HEK293 (cell line): ENCODE measurements at regions not wholly inside any gene's neighbourhood (a gene's known extent, or its start where the extent isn't known, plus 50 kb on each side); places are given as distances from the start of the nearest gene placed in this dataset.

Source experiments
- CTCF ChIA-PET: fragments of 350-600 bp; formaldehyde crosslinking; extraction: SDS; loops from one replicate; lab custom pipeline; 2021; ENCODE audit warnings: antibody characterized with exemption; lab: Yijun Ruan, JAX
- POLR2A ChIA-PET: fragments of 300-600 bp; formaldehyde crosslinking; extraction: SDS; loops from one replicate; lab custom pipeline; 2020; ENCODE audit warnings: antibody characterized with exemption, inconsistent platforms; lab: Yijun Ruan, JAX
- H3K27ac ChIP-seq: fragments of 200-500 bp; sonication (Bioruptor generic); 2 replicates; pipeline ENCODE4 v1.5.1; 2014; ENCODE audit warnings: low read depth, low read length, control low read depth, inconsistent platforms; ENCODE audit errors: extremely low read depth
- H3K36me3 ChIP-seq, 2 experiments: fragments of 200-500 bp in 1 of 2; sonication (Bioruptor generic) in 1 of 2; 1 replicate in 1 of 2; 2 replicates in 1 of 2; pipeline ENCODE4 v1.5.1; 2014 to 2017; ENCODE audit warnings: inconsistent platforms in 2 of 2, low read length in 2 of 2; ENCODE audit not compliant: control insufficient read depth in 2 of 2, insufficient read depth in 1 of 2
- H3K4me1 ChIP-seq: fragments of 200-500 bp; sonication (Bioruptor generic); 2 replicates; pipeline ENCODE4 v1.5.1; 2014; ENCODE audit warnings: mild to moderate bottlenecking, low read length, inconsistent platforms; ENCODE audit not compliant: control insufficient read depth, insufficient read depth
- H3K4me3 ChIP-seq: 2 replicates; pipeline ENCODE4 v1.5.1; 2011; ENCODE audit warnings: low read depth, mild to moderate bottlenecking, control low read depth, low read length, moderate library complexity
- H3K9me3 ChIP-seq: fragments of 200-500 bp; sonication (Bioruptor generic); 2 replicates; pipeline ENCODE4 v1.5.1; 2014; ENCODE audit warnings: low read depth, low read length, inconsistent platforms; ENCODE audit not compliant: control insufficient read depth, insufficient read depth
- GFI1B ChIP-seq: fragments of 450-650 bp; formaldehyde crosslinking; IDR thresholded peaks from 2 replicates; pipeline ENCODE4 v1.5.1; 2016; ENCODE audit warnings: missing biosample characterization, missing genetic modification characterization
- GLI2 ChIP-seq: fragments of 450-650 bp; formaldehyde crosslinking; IDR thresholded peaks from 2 replicates; pipeline ENCODE4; 2017; ENCODE audit warnings: missing biosample characterization, missing genetic modification characterization, low read depth, borderline replicate concordance
- GLI4 ChIP-seq: fragments of 450-650 bp; formaldehyde crosslinking; IDR thresholded peaks from 2 replicates; pipeline ENCODE4 v1.5.1; 2016; ENCODE audit warnings: missing biosample characterization, missing genetic modification characterization
- GLIS1 ChIP-seq: fragments of 450-650 bp; formaldehyde crosslinking; IDR thresholded peaks from 2 replicates; pipeline ENCODE4 v1.5.1; 2016; ENCODE audit warnings: missing biosample characterization, missing genetic modification characterization
- KLF17 ChIP-seq: fragments of 450-650 bp; formaldehyde crosslinking; IDR thresholded peaks from 2 replicates; pipeline ENCODE4 v1.5.1; 2016; ENCODE audit warnings: missing biosample characterization, missing genetic modification characterization
- KLF8 ChIP-seq: fragments of 450-650 bp; formaldehyde crosslinking; IDR thresholded peaks from 2 replicates; pipeline ENCODE4 v1.5.1; 2016; ENCODE audit warnings: missing biosample characterization, missing genetic modification characterization
- MEIS1 ChIP-seq: sonication (generic); formaldehyde crosslinking; IDR thresholded peaks from 2 replicates; pipeline ENCODE4 v1.8.1; 2022; ENCODE audit warnings: missing genetic modification reagents, mild to moderate bottlenecking, borderline replicate concordance
- MZF1 ChIP-seq: fragments of 450-650 bp; formaldehyde crosslinking; IDR thresholded peaks from 2 replicates; pipeline ENCODE4 v1.5.1; 2017; ENCODE audit warnings: missing biosample characterization, missing genetic modification characterization, borderline replicate concordance
- PRDM1 ChIP-seq: fragments of 450-650 bp; formaldehyde crosslinking; IDR thresholded peaks from 2 replicates; pipeline ENCODE4; 2016; ENCODE audit warnings: missing biosample characterization, missing genetic modification characterization
- PRDM6 ChIP-seq: fragments of 450-650 bp; formaldehyde crosslinking; IDR thresholded peaks from 2 replicates; pipeline ENCODE4 v1.5.1; 2017; ENCODE audit warnings: missing biosample characterization, missing genetic modification characterization
- REST ChIP-seq: fragments of 450-650 bp; formaldehyde crosslinking; IDR thresholded peaks from 2 replicates; pipeline ENCODE4 v1.5.1; 2016; ENCODE audit warnings: missing biosample characterization, missing genetic modification characterization
- ZBTB20 ChIP-seq: fragments of 450-650 bp; formaldehyde crosslinking; IDR thresholded peaks from 2 replicates; pipeline ENCODE4 v1.5.1; 2016; ENCODE audit warnings: missing biosample characterization, missing genetic modification characterization
- ZBTB21 ChIP-seq: fragments of 450-650 bp; formaldehyde crosslinking; IDR thresholded peaks from 2 replicates; pipeline ENCODE4 v1.5.1; 2017; ENCODE audit warnings: missing biosample characterization, missing genetic modification characterization
- ZBTB44 ChIP-seq: fragments of 450-650 bp; IDR thresholded peaks from 2 replicates; pipeline ENCODE4 v1.5.1; 2018; ENCODE audit warnings: missing biosample characterization, mild to moderate bottlenecking, missing genetic modification characterization
- ZNF214 ChIP-seq: fragments of 450-650 bp; formaldehyde crosslinking; IDR thresholded peaks from 2 replicates; pipeline ENCODE4 v1.5.1; 2017; ENCODE audit warnings: missing biosample characterization, mild to moderate bottlenecking, missing genetic modification characterization, borderline replicate concordance
- ZNF239 ChIP-seq: fragments of 450-650 bp; formaldehyde crosslinking; IDR thresholded peaks from 2 replicates; pipeline ENCODE4 v1.5.1; 2016; ENCODE audit warnings: missing biosample characterization, missing genetic modification characterization
- ZNF391 ChIP-seq: fragments of 450-650 bp; formaldehyde crosslinking; IDR thresholded peaks from 2 replicates; pipeline ENCODE4 v1.5.1; 2016; ENCODE audit warnings: low read depth, missing biosample characterization, missing genetic modification characterization, borderline replicate concordance
- ZNF398 ChIP-seq: fragments of 450-650 bp; formaldehyde crosslinking; IDR thresholded peaks from 2 replicates; pipeline ENCODE4 v1.5.1; 2017; ENCODE audit warnings: missing biosample characterization, missing genetic modification characterization
- ZNF416 ChIP-seq: fragments of 450-650 bp; formaldehyde crosslinking; IDR thresholded peaks from 2 replicates; pipeline ENCODE4 v1.5.1; 2016; ENCODE audit warnings: missing biosample characterization, missing genetic modification characterization
- ZNF514 ChIP-seq: fragments of 450-650 bp; formaldehyde crosslinking; IDR thresholded peaks from 2 replicates; pipeline ENCODE4 v1.5.1; 2016; ENCODE audit warnings: missing biosample characterization, missing genetic modification characterization
- ZNF549 ChIP-seq: fragments of 450-650 bp; IDR thresholded peaks from 2 replicates; pipeline ENCODE4 v1.5.1; 2018; ENCODE audit warnings: missing biosample characterization, missing genetic modification characterization, mild to moderate bottlenecking, inconsistent platforms, moderate library complexity
- ZNF555 ChIP-seq: fragments of 450-650 bp; formaldehyde crosslinking; conservative IDR thresholded peaks from 2 replicates; pipeline ENCODE4 v1.5.1; 2017; ENCODE audit warnings: missing biosample characterization, mild to moderate bottlenecking, missing genetic modification characterization, inconsistent platforms
- ZNF561 ChIP-seq: fragments of 450-650 bp; IDR thresholded peaks from 2 replicates; pipeline ENCODE4 v1.5.1; 2018; ENCODE audit warnings: missing biosample characterization, missing genetic modification characterization, borderline replicate concordance
- ZNF610 ChIP-seq: fragments of 450-650 bp; formaldehyde crosslinking; IDR thresholded peaks from 2 replicates; pipeline ENCODE4 v1.5.1; 2016; ENCODE audit warnings: missing biosample characterization, missing genetic modification characterization, borderline replicate concordance
- ZNF626 ChIP-seq: fragments of 450-650 bp; sonication (Bioruptor Pico); formaldehyde crosslinking; IDR thresholded peaks from 2 replicates; pipeline ENCODE4 v1.5.1; 2018; ENCODE audit warnings: missing biosample characterization, missing genetic modification characterization, inconsistent platforms
- ZNF629 ChIP-seq: fragments of 450-650 bp; formaldehyde crosslinking; IDR thresholded peaks from 2 replicates; pipeline ENCODE4 v1.5.1; 2017; ENCODE audit warnings: missing biosample characterization, missing genetic modification characterization
- ZNF664 ChIP-seq: fragments of 450-650 bp; formaldehyde crosslinking; IDR thresholded peaks from 2 replicates; pipeline ENCODE4 v1.5.1; 2016; ENCODE audit warnings: missing biosample characterization, missing genetic modification characterization
- ZXDB ChIP-seq: fragments of 450-650 bp; formaldehyde crosslinking; IDR thresholded peaks from 2 replicates; pipeline ENCODE4 v1.5.1; 2016; ENCODE audit warnings: missing biosample characterization, missing genetic modification characterization

GRCh38 chr10:120970595-120971529 lies 119.7 kb downstream of the WDR11 start:
- Histone ChIP-seq H3K9me3 (no peaks in the 10 kb centered on the region; the same call in 1 of the 2 replicates), H3K27ac (peak overlapping the region; percentile 61; the same call in 1 of the 2 replicates), H3K4me3 (no peak overlapping the region), H3K4me1 (peaks cover 17% of the 10 kb centered on the region), H3K36me3 (no peaks in the 10 kb centered on the region)
- CTCF ChIA-PET, result interaction anchor here (0.7 kb wide), 1 partner anchor 915 kb away, joined by 3 read pairs; no protein-coding TSS in a partner anchor
- POLR2A ChIA-PET, result no interaction called here
- TF ChIP-seq ZNF239 (tag by site-specific recombination) (no peak), ZNF610 (tag by site-specific recombination) (no peak), ZNF664 (tag by site-specific recombination) (no peak), GLI4 (tag by site-specific recombination) (no peak), PRDM6 (tag by site-specific recombination) (peak; percentile 77), ZNF398 (no peak), ZNF555 (tag by site-specific recombination) (no peak), ZBTB20 (tag by site-specific recombination) (0 out of 2 replicates have a peak, but pooled peaks have one; percentile 35), GLI2 (tag by site-specific recombination) (peak; percentile 38; the same call in 1 of the 2 replicates), GFI1B (peak; percentile 68; the same call in 1 of the 2 replicates), ZBTB44 (tag by site-specific recombination) (no peak), ZNF214 (tag by site-specific recombination) (no peak), KLF8 (tag by site-specific recombination) (0 out of 2 replicates have a peak, but pooled peaks have one; percentile 43), ZNF629 (tag by site-specific recombination) (no peak), ZXDB (tag by site-specific recombination) (peak; percentile 83), ZNF626 (no peak), ZNF549 (tag by site-specific recombination) (no peak), KLF17 (tag by site-specific recombination) (no peak), PRDM1 (no peak), ZBTB21 (tag by site-specific recombination) (no peak), MZF1 (tag by site-specific recombination) (no peak), ZNF416 (tag by site-specific recombination) (no peak), ZNF561 (tag by site-specific recombination) (peak; percentile 33; the same call in 1 of the 2 replicates), ZNF514 (tag by site-specific recombination) (no peak), ZNF391 (no peak), REST (tag by site-specific recombination) (no peak), GLIS1 (tag by site-specific recombination) (peak; percentile 53), MEIS1 (CRISPR knock-in tag) (no peak)
